Esophagus muscularis mucosa (tissue), 4 donors: ENCODE measurements at regions not wholly inside any gene's neighbourhood (a gene's known extent, or its start where the extent isn't known, plus 50 kb on each side); places are given as distances from the start of the nearest gene placed in this dataset.

Experiments used
- DNase-seq: peaks from one replicate; pipeline ENCODE4 v3.0.0-alpha.2; 2017; ENCODE audit errors: extremely low spot score
- H3K27ac ChIP-seq, 4 donors: fragments of 200-600 bp; sonication (generic); replicated peaks in 1 of 4; 1 replicate in 3 of 4; 2 replicates in 1 of 4; pipeline ENCODE4 v1.5.1; 2016 to 2019; ENCODE audit warnings: mild to moderate bottlenecking in 1 of 4
- H3K27me3 ChIP-seq, 4 donors: fragments of 200-600 bp; sonication (generic); one replicate each; pipeline versions ENCODE4 v1.5.1 to v1.6.0; 2016 to 2019
- H3K36me3 ChIP-seq, 4 donors: fragments of 200-600 bp; sonication (generic); one replicate each; pipeline ENCODE4 v1.5.1; 2016 to 2019
- H3K4me1 ChIP-seq, 4 donors: fragments of 200-600 bp; sonication (generic); one replicate each; pipeline ENCODE4 v1.5.1; 2016 to 2019
- H3K4me3 ChIP-seq, 4 donors: fragments of 200-600 bp; sonication (generic); 1 replicate in 2 of 4; 2 replicates in 2 of 4; pipeline ENCODE4 v1.5.1; 2016 to 2019; ENCODE audit warnings: mild to moderate bottlenecking in 4 of 4, moderate library complexity in 1 of 4
- H3K9me3 ChIP-seq, 4 donors: fragments of 200-600 bp; sonication (generic); 1 replicate in 3 of 4; 2 replicates in 1 of 4; pipeline ENCODE4 v1.5.1; 2016 to 2019
- CTCF ChIP-seq, 3 experiments: fragments of 200-600 bp in 2 of 3; fragments of 450-650 bp in 1 of 3; sonication (generic) in 2 of 3; IDR thresholded peaks; one replicate each; pipeline ENCODE4 v1.5.1; 2017 to 2019; ENCODE audit warnings: antibody characterized with exemption in 3 of 3, mild to moderate bottlenecking in 2 of 3, moderate library complexity in 1 of 3
- EP300 ChIP-seq: sonication (generic); formaldehyde crosslinking; IDR thresholded peaks from one replicate; pipeline ENCODE4 v1.6.1; 2017; ENCODE audit warnings: antibody characterized with exemption
- POLR2A ChIP-seq: fragments of 450-650 bp; IDR thresholded peaks from one replicate; pipeline ENCODE4 v1.6.1; 2017; ENCODE audit warnings: antibody characterized with exemption, moderate library complexity, mild to moderate bottlenecking, low read depth
- POLR2AphosphoS5 ChIP-seq, 2 donors: sonication (generic); formaldehyde crosslinking; IDR thresholded peaks; one replicate each; pipeline ENCODE4 v1.6.1; 2017; ENCODE audit warnings: antibody characterized with exemption in 2 of 2
- WGBS: methylation state at CpG from one replicate; pipeline ENCODE4 v1.1.5; 2018; 5-methylcytosine and 5-hydroxymethylcytosine counted together
- intact Hi-C: fragments of 100-400 bp; cut with DNase I; formaldehyde crosslinking; loops from one replicate; pipeline ENCODE4 v1.15.1; 2023

DNA sequence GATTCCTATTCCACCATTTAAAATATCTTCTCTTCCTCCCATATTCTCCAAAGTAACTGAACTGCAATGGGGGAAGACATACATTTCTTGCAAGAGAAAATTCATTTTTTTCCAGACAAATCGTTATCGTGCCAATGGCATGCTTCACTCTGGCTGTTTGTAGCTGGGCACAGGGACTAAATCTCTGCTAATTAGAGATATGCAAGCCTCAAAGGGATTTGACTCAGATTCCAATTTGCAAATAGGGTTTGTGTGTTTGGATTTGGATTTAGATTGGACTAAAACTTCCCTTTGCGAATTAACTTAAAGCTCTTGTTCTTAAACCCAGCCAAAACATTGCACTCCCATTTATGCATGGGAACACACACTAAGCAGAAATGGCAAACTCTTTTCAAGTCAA lies 276.2 kb upstream of the DUSP10 start:
- H3K36me3 ChIP-seq, result no peaks in the 10 kb centered on the region
- H3K4me1 ChIP-seq, result no peaks in the 10 kb centered on the region
- no peak for TF ChIP-seq POLR2A
- TF ChIP-seq POLR2AphosphoS5 (IDR thresholded peaks at IDR 0.05), result no peak
- TF ChIP-seq EP300, result no peak
- TF ChIP-seq CTCF (IDR thresholded peaks at IDR 0.05), result no peak
- intact Hi-C loops, result no loop called here
- no peaks in the 10 kb centered on the region for H3K27me3 ChIP-seq
- no peak for DNase-seq
- no peak overlapping the region for H3K27ac ChIP-seq
- H3K9me3 ChIP-seq, result no peaks in the 10 kb centered on the region
- no peak overlapping the region for H3K4me3 ChIP-seq
- WGBS, result 94% methylated on average over 3 of the region's 3 CpGs

GRCh38 chr1:222015686-222016085 lies 273.8 kb upstream of the DUSP10 start:
- no peak overlapping the region for H3K4me3 ChIP-seq
- intact Hi-C loops, result no loop called here
- TF ChIP-seq POLR2AphosphoS5 (IDR thresholded peaks at IDR 0.05) (no peak), EP300 (no peak), POLR2A (no peak), CTCF (IDR thresholded peaks at IDR 0.05) (no peak)
- DNase-seq, result no peak
- WGBS, result 96% methylated on average over 3 of the region's 3 CpGs
- no peaks in the 10 kb centered on the region for H3K27me3 ChIP-seq
- H3K27ac ChIP-seq, result no peak overlapping the region
- no peaks in the 10 kb centered on the region for H3K9me3 ChIP-seq
- no peaks in the 10 kb centered on the region for H3K4me1 ChIP-seq
- no peaks in the 10 kb centered on the region for H3K36me3 ChIP-seq

GRCh38 chr1:222014001-222014400 lies 272.1 kb upstream of the DUSP10 start:
- Histone ChIP-seq H3K36me3 (no peaks in the 10 kb centered on the region), H3K27me3 (no peaks in the 10 kb centered on the region), H3K9me3 (no peaks in the 10 kb centered on the region), H3K27ac (no peak overlapping the region), H3K4me1 (peaks cover 0 to 2% (median 0%) of the 10 kb centered on the region in 4 donors), H3K4me3 (no peak overlapping the region)
- intact Hi-C loops, result no loop called here
- 95% methylated on average over 4 of the region's 4 CpGs for WGBS
- TF ChIP-seq POLR2A (no peak), CTCF (IDR thresholded peaks at IDR 0.05) (no peak), POLR2AphosphoS5 (IDR thresholded peaks at IDR 0.05) (no peak), EP300 (no peak)
- peak; percentile 50 for DNase-seq

DNA sequence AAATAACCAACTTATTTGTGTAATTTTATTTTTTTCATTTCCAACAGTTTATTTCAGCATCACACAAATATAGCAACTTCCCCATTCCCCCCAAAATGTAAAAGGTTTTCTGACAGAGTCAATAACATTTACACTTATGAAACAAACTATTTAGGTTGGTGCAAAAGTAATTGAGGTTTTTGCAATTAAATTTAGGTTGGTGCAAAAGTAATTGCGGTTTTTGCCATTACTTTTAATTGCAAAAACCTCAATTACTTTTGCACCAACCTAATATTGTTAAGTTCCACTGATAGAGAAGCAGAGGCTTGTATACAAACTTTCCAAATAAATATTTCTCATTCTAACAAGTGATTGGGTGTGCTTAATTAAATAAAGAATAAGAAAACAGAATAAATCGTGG lies 270.9 kb upstream of the DUSP10 start:
- Histone ChIP-seq H3K27ac (no peak overlapping the region), H3K27me3 (no peaks in the 10 kb centered on the region), H3K4me1 (peaks cover 0 to 8% (median 0%) of the 10 kb centered on the region in 4 donors), H3K9me3 (no peaks in the 10 kb centered on the region), H3K36me3 (no peaks in the 10 kb centered on the region), H3K4me3 (no peak overlapping the region)
- intact Hi-C loops, result no loop called here
- no peak for DNase-seq
- 92% methylated on average over 2 of the region's 2 CpGs for WGBS
- TF ChIP-seq CTCF (IDR thresholded peaks at IDR 0.05) (no peak), POLR2AphosphoS5 (IDR thresholded peaks at IDR 0.05) (no peak), EP300 (no peak), POLR2A (no peak)

DNA sequence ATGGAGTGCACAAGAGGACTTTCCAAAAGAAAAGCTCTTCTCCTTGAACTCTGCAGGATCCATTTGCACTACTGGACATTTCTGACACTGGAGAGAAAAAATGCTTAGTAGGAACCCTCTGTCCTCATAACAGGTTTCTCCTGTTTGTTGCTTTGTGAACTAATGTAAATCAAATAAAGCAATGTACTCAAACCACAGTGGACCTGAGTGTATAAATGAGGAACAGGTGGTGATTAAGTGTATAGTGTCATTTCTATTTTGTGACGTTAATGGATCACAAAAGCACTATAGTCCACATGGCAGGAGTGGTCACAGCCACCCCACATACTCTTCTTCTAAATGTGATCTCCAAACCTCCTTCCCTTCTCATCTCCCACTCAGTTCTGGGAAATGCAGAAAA lies 268.4 kb upstream of the DUSP10 start:
- Histone ChIP-seq H3K36me3 (no peaks in the 10 kb centered on the region), H3K27ac (no peak overlapping the region), H3K4me3 (no peak overlapping the region), H3K4me1 (peaks cover 0 to 8% (median 0%) of the 10 kb centered on the region in 4 donors), H3K27me3 (no peaks in the 10 kb centered on the region), H3K9me3 (no peaks in the 10 kb centered on the region)
- 74% methylated on average over 1 of the region's 1 CpG for WGBS
- TF ChIP-seq CTCF (IDR thresholded peaks at IDR 0.05) (no peak), POLR2AphosphoS5 (IDR thresholded peaks at IDR 0.05) (no peak), POLR2A (no peak), EP300 (no peak)
- intact Hi-C loops, result no loop called here
- DNase-seq, result peak; percentile 21
